ENCODE measurements at regions not wholly inside any gene's neighbourhood (a gene's known extent, or its start where the extent isn't known, plus 50 kb on each side); places are given as distances from the start of the nearest gene placed in this dataset.

DNA sequence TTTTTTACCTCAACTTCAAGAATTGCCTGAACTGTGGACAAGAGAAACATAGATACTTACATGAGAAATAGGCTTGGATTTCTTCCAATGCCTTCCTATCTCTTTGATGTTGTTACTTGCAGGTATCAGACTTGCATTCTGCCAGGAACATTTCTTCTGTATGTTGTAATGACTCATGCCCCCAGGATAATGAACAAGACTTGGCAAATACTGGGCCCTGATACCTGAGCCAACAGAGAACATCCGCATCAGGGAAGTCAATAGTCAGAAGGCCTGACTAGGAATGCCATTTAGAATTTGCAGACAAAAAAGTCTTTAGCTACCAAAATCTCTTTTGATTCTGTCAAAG lies 273.7 kb upstream of the KIRREL3 start:
- no peak for TF ChIP-seq CTCF (IDR thresholded peaks at IDR 0.05; ENCODE audit: insufficient read depth, low read depth, low read length)
- no peak for DNase-seq (ENCODE audit: low read depth)
- H3K4me3 ChIP-seq (ENCODE audit: low read depth, low read length) = no peak overlapping the region

GRCh38 chr11:127273593-127274327 lies 273.2 kb upstream of the KIRREL3 start:
- no peak for DNase-seq (ENCODE audit: low read depth)
- no peak for TF ChIP-seq CTCF (IDR thresholded peaks at IDR 0.05; ENCODE audit: insufficient read depth, low read depth, low read length)
- no peak overlapping the region for H3K4me3 ChIP-seq (ENCODE audit: low read depth, low read length)

- no peak for DNase-seq (ENCODE audit: low read depth)
- no peak for TF ChIP-seq CTCF (IDR thresholded peaks at IDR 0.05; ENCODE audit: insufficient read depth, low read depth, low read length)
Measured at GRCh38 chr11:127270851-127271250, 270.3 kb upstream of the KIRREL3 start.

GRCh38 chr11:127269911-127270310 lies 269.3 kb upstream of the KIRREL3 start:
- no peak overlapping the region for H3K4me3 ChIP-seq (ENCODE audit: low read depth, low read length)
- no peak for TF ChIP-seq CTCF (IDR thresholded peaks at IDR 0.05; ENCODE audit: insufficient read depth, low read depth, low read length)

More at GRCh38 chr11:127270851-127271250, 270.3 kb upstream of the KIRREL3 start:
- H3K4me3 ChIP-seq (ENCODE audit: low read depth, low read length) = no peak overlapping the region

GRCh38 chr11:127268932-127269331 lies 268.4 kb upstream of the KIRREL3 start:
- TF ChIP-seq CTCF (IDR thresholded peaks at IDR 0.05; ENCODE audit: insufficient read depth, low read depth, low read length) = no peak
- no peak for DNase-seq (ENCODE audit: low read depth)
- no peak overlapping the region for H3K4me3 ChIP-seq (ENCODE audit: low read depth, low read length)

More at GRCh38 chr11:127269911-127270310, 269.3 kb upstream of the KIRREL3 start:
- no peak for DNase-seq (ENCODE audit: low read depth)

DNA sequence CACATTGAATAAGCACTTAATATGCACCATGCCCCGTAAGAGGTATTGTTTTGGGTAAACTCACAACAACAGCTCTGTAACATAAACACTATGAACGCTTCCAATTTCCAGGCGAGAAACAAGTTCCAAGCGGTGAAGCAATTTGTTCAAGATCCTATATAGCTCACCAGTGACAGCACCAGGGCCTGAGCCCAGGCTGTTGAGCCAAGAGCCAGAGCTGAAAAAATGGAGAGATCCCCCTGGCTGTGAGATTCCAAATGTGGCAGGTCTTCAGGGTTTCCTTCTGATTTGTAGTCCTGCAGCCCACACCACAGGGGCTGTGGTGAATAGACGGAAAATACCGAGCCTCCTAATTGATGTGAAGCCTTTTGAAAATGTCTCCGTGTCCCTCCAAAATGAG lies 268.0 kb upstream of the KIRREL3 start:
- no peak for TF ChIP-seq CTCF (IDR thresholded peaks at IDR 0.05; ENCODE audit: insufficient read depth, low read depth, low read length)
- DNase-seq (ENCODE audit: low read depth) = no peak
- H3K4me3 ChIP-seq (ENCODE audit: low read depth, low read length) = no peak overlapping the region

DNA sequence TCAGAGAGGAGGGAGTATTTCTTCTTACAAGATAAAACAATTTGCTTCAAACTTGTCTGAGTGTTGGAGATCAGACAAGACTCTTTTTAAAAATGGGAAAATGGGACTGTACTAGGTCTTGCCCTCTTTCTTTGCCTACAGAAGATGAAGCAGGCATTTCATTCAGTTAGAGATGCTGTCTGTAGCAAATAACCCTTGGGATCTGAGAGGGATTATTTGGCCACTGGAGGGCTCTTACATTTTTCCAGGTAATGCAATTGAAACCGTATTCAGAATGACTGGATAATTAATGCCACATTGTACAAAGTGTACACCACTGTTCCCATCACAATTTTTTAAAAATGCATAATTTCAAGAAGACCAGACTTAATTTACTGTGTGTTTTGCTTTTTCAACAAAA lies 258.5 kb upstream of the KIRREL3 start:
- no peak for TF ChIP-seq CTCF (IDR thresholded peaks at IDR 0.05; ENCODE audit: insufficient read depth, low read depth, low read length)
- no peak for DNase-seq (ENCODE audit: low read depth)
- H3K4me3 ChIP-seq (ENCODE audit: low read depth, low read length) = no peak overlapping the region

Data from fibroblast of villous mesenchyme (primary cell).